ENCODE measurements at regions not wholly inside any gene's neighbourhood (a gene's known extent, or its start where the extent isn't known, plus 50 kb on each side); places are given as distances from the start of the nearest gene placed in this dataset.

GRCh38 chr5:136809382-136809781 lies 444.0 kb upstream of the TRPC7 start (continued):
- no peak for TF ChIP-seq PATZ1 (CRISPR knock-in tag; IDR thresholded peaks at IDR 0.05; ENCODE audit: borderline replicate concordance)
- no peak for TF ChIP-seq PPARA (CRISPR knock-in tag; IDR thresholded peaks at IDR 0.05; ENCODE audit: borderline replicate concordance)
- TF ChIP-seq SNAI2 (CRISPR knock-in tag; IDR thresholded peaks at IDR 0.05) = no peak
- TF ChIP-seq CSDC2 (CRISPR knock-in tag; IDR thresholded peaks at IDR 0.05) = no peak

GRCh38 chr5:136808756-136809155 lies 443.4 kb upstream of the TRPC7 start:
- ATAC-seq = no peak
- TF ChIP-seq GLIS3 (CRISPR knock-in tag; IDR thresholded peaks at IDR 0.05) (no peak), TOX (CRISPR knock-in tag; IDR thresholded peaks at IDR 0.05; ENCODE audit: borderline replicate concordance) (no peak), SNAI2 (CRISPR knock-in tag; IDR thresholded peaks at IDR 0.05) (no peak), ZNF8 (CRISPR knock-in tag; IDR thresholded peaks at IDR 0.05) (no peak), TSHZ2 (CRISPR knock-in tag; IDR thresholded peaks at IDR 0.05) (no peak), ZFP30 (CRISPR knock-in tag; IDR thresholded peaks at IDR 0.05) (no peak), OSR1 (CRISPR knock-in tag; IDR thresholded peaks at IDR 0.05) (no peak), PATZ1 (CRISPR knock-in tag; IDR thresholded peaks at IDR 0.05; ENCODE audit: borderline replicate concordance) (no peak), ISL1 (CRISPR knock-in tag; IDR thresholded peaks at IDR 0.05) (no peak), RARB (CRISPR knock-in tag; IDR thresholded peaks at IDR 0.05) (no peak), ESRRG (CRISPR knock-in tag; IDR thresholded peaks at IDR 0.05) (no peak), ZC3H10 (CRISPR knock-in tag; IDR thresholded peaks at IDR 0.05) (no peak), POU6F1 (CRISPR knock-in tag; IDR thresholded peaks at IDR 0.05; ENCODE audit: borderline replicate concordance, low read depth) (no peak), BACH2 (CRISPR knock-in tag; IDR thresholded peaks at IDR 0.05; ENCODE audit: borderline replicate concordance) (no peak), PPARA (CRISPR knock-in tag; IDR thresholded peaks at IDR 0.05; ENCODE audit: borderline replicate concordance) (no peak), CREB5 (CRISPR knock-in tag; IDR thresholded peaks at IDR 0.05; ENCODE audit: low read depth) (no peak)

- no peak for TF ChIP-seq ZFP30 (CRISPR knock-in tag; IDR thresholded peaks at IDR 0.05)
- no peak for TF ChIP-seq SNAI2 (CRISPR knock-in tag; IDR thresholded peaks at IDR 0.05)
- no peak for TF ChIP-seq OSR1 (CRISPR knock-in tag; IDR thresholded peaks at IDR 0.05)
- no peak for TF ChIP-seq TOX (CRISPR knock-in tag; IDR thresholded peaks at IDR 0.05; ENCODE audit: borderline replicate concordance)
- TF ChIP-seq BACH2 (CRISPR knock-in tag; IDR thresholded peaks at IDR 0.05; ENCODE audit: borderline replicate concordance) = no peak
- no peak for TF ChIP-seq ZC3H10 (CRISPR knock-in tag; IDR thresholded peaks at IDR 0.05)
- no peak for ATAC-seq
Observed at GRCh38 chr5:136805466-136805865, 440.1 kb upstream of the TRPC7 start.

GRCh38 chr5:136802383-136802782 lies 437.0 kb upstream of the TRPC7 start:
- no peak for TF ChIP-seq ZFP30 (CRISPR knock-in tag; IDR thresholded peaks at IDR 0.05)
- TF ChIP-seq ISL1 (CRISPR knock-in tag; IDR thresholded peaks at IDR 0.05) = no peak
- no peak for TF ChIP-seq ZNF565 (CRISPR knock-in tag; conservative IDR thresholded peaks at IDR 0.05; ENCODE audit: low read depth)
- TF ChIP-seq TOX (CRISPR knock-in tag; IDR thresholded peaks at IDR 0.05; ENCODE audit: borderline replicate concordance) = no peak
- TF ChIP-seq SNAI2 (CRISPR knock-in tag; IDR thresholded peaks at IDR 0.05) = no peak
- no peak for TF ChIP-seq PPARA (CRISPR knock-in tag; IDR thresholded peaks at IDR 0.05; ENCODE audit: borderline replicate concordance)
- TF ChIP-seq ZNF70 (CRISPR knock-in tag; IDR thresholded peaks at IDR 0.05) = no peak
- TF ChIP-seq TCF4 (CRISPR knock-in tag; IDR thresholded peaks at IDR 0.05; ENCODE audit: borderline replicate concordance) = no peak
- TF ChIP-seq ZNF8 (CRISPR knock-in tag; IDR thresholded peaks at IDR 0.05) = no peak
- TF ChIP-seq ZFP3 (CRISPR knock-in tag; IDR thresholded peaks at IDR 0.05) = no peak
- no peak for TF ChIP-seq CSRNP3 (CRISPR knock-in tag; IDR thresholded peaks at IDR 0.05)
- no peak; the same call in 2 of the 3 replicates for ATAC-seq

Data from SK-N-SH treated with all-trans-retinoic acid at 6 μM for 48 hours (cell line).